CD14-positive monocyte (primary cell): ENCODE measurements at regions not wholly inside any gene's neighbourhood (a gene's known extent, or its start where the extent isn't known, plus 50 kb on each side); places are given as distances from the start of the nearest gene placed in this dataset.
A peak's percentile ranks its signal among the peaks of the same experiment; 100 is the strongest.

ENCODE experiments used
- DNase-seq, 3 donors: peaks; one replicate each; pipeline ENCODE4 v3.0.0-alpha.2; 2011 to 2022
- H2AFZ ChIP-seq: 2 replicates; pipeline ENCODE4 v1.6.0; 2012; ENCODE audit warnings: mild to moderate bottlenecking, low read depth, low read length, inconsistent platforms; ENCODE audit not compliant: insufficient read depth, poor library complexity, severe bottlenecking
- H3K27ac ChIP-seq, 2 donors: 1 replicate in 1 of 2; 2 replicates in 1 of 2; pipeline ENCODE4 v1.5.1; 2012 to 2013; ENCODE audit warnings: low read length in 2 of 2, control low read depth in 1 of 2, inconsistent platforms in 1 of 2, low read depth in 1 of 2, mild to moderate bottlenecking in 1 of 2
- H3K27me3 ChIP-seq, 2 donors: one replicate each; pipeline versions ENCODE4 v1.6.0 to v1.6.1; 2011 to 2013; ENCODE audit warnings: low read length in 2 of 2; ENCODE audit not compliant: control insufficient read depth in 2 of 2, insufficient read depth in 2 of 2
- H3K36me3 ChIP-seq, 2 donors: replicated peaks in 1 of 2; 1 replicate in 1 of 2; 2 replicates in 1 of 2; pipeline versions ENCODE4 v1.5.1 to v1.6.1; 2012 to 2013; ENCODE audit warnings: low read length in 2 of 2, control low read depth in 1 of 2, inconsistent platforms in 1 of 2, mild to moderate bottlenecking in 1 of 2; ENCODE audit not compliant: insufficient read depth in 2 of 2, control insufficient read depth in 1 of 2
- H3K4me1 ChIP-seq, 2 donors: 1 replicate in 1 of 2; 2 replicates in 1 of 2; pipeline versions ENCODE4 v1.5.1 to v1.6.1; 2012 to 2013; ENCODE audit warnings: low read length in 2 of 2, control low read depth in 1 of 2, inconsistent platforms in 1 of 2, mild to moderate bottlenecking in 1 of 2, moderate library complexity in 1 of 2; ENCODE audit not compliant: insufficient read depth in 2 of 2, control insufficient read depth in 1 of 2
- H3K4me2 ChIP-seq: replicated peaks from 2 replicates; pipeline ENCODE3; 2012; ENCODE audit warnings: low read length, moderate library complexity, mild to moderate bottlenecking; ENCODE audit not compliant: poor library complexity, severe bottlenecking; ENCODE audit errors: extremely low read depth
- H3K4me3 ChIP-seq, 3 experiments: fragments of 200-600 bp in 1 of 3; sonication (generic) in 1 of 3; replicated peaks in 1 of 3; 1 replicate in 2 of 3; 2 replicates in 1 of 3; pipeline ENCODE4 v1.5.1; 2011 to 2013; ENCODE audit warnings: low read length in 3 of 3, mild to moderate bottlenecking in 3 of 3, control low read depth in 2 of 3, low read depth in 2 of 3, inconsistent platforms in 1 of 3, moderate library complexity in 1 of 3
- H3K79me2 ChIP-seq: 2 replicates; pipeline ENCODE4 v1.6.0; 2012; ENCODE audit warnings: mild to moderate bottlenecking, control low read depth, inconsistent platforms, low read length, moderate library complexity; ENCODE audit not compliant: insufficient read depth
- H3K9ac ChIP-seq: 2 replicates; pipeline ENCODE4 v1.6.0; 2017; ENCODE audit warnings: low read length, mild to moderate bottlenecking; ENCODE audit not compliant: insufficient read depth, poor library complexity, severe bottlenecking
- H3K9me3 ChIP-seq, 2 donors: replicated peaks in 1 of 2; 1 replicate in 1 of 2; 2 replicates in 1 of 2; pipeline versions ENCODE4 v1.5.1 to v1.6.1; 2012 to 2013; ENCODE audit warnings: low read length in 2 of 2, control low read depth in 1 of 2; ENCODE audit not compliant: control insufficient read depth in 1 of 2, insufficient read depth in 1 of 2
- H4K20me1 ChIP-seq: 2 replicates; pipeline ENCODE4 v1.6.0; 2012; ENCODE audit warnings: mild to moderate bottlenecking, low read length, control low read depth, moderate library complexity; ENCODE audit not compliant: insufficient read depth
- H3K27ac Mint-ChIP-seq, 7 donors: one replicate each; pipeline ENCODE4 v1.8.0; 2020; ENCODE audit warnings: mild to moderate bottlenecking in 7 of 7, mixed read lengths in 7 of 7, moderate library complexity in 6 of 7, inconsistent platforms in 2 of 7
- H3K27me3 Mint-ChIP-seq, 3 donors: one replicate each; pipeline ENCODE4 v1.8.0; 2021 to 2022; ENCODE audit warnings: low read depth in 3 of 3, mild to moderate bottlenecking in 3 of 3, mixed read lengths in 3 of 3, moderate library complexity in 3 of 3, inconsistent platforms in 1 of 3
- H3K36me3 Mint-ChIP-seq, 2 donors: one replicate each; pipeline ENCODE4 v1.8.0; 2020; ENCODE audit warnings: mixed read lengths in 2 of 2, inconsistent platforms in 1 of 2, mild to moderate bottlenecking in 1 of 2
- H3K4me1 Mint-ChIP-seq: one replicate; pipeline ENCODE4 v1.8.0; 2020; ENCODE audit warnings: mild to moderate bottlenecking, mixed read lengths
- H3K4me3 Mint-ChIP-seq, 2 donors: one replicate each; pipeline ENCODE4 v1.8.0; 2020; ENCODE audit warnings: mild to moderate bottlenecking in 2 of 2, mixed read lengths in 2 of 2, moderate library complexity in 1 of 2
- H3K9me3 Mint-ChIP-seq, 7 donors: one replicate each; pipeline ENCODE4 v1.8.0; 2020 to 2022; ENCODE audit warnings: mixed read lengths in 7 of 7, mild to moderate bottlenecking in 6 of 7, moderate library complexity in 6 of 7, inconsistent platforms in 2 of 7
- CTCF ChIP-seq: fragments of 200-600 bp; IDR thresholded peaks from one replicate; pipeline ENCODE4 v1.8.0; 2022; ENCODE audit warnings: antibody characterized with exemption, mild to moderate bottlenecking
- WGBS: methylation state at CpG from one replicate; pipeline ENCODE4 v1.1.5; 2013; ENCODE audit warnings: missing lambda C conversion rate; ENCODE audit not compliant: insufficient coverage; 5-methylcytosine and 5-hydroxymethylcytosine counted together
- intact Hi-C, 2 donors: fragments of 100-400 bp; cut with micrococcal nuclease; formaldehyde crosslinking; loops; one replicate each; pipeline versions ENCODE4 v1.15.0 to v1.15.1; 2023

DNA sequence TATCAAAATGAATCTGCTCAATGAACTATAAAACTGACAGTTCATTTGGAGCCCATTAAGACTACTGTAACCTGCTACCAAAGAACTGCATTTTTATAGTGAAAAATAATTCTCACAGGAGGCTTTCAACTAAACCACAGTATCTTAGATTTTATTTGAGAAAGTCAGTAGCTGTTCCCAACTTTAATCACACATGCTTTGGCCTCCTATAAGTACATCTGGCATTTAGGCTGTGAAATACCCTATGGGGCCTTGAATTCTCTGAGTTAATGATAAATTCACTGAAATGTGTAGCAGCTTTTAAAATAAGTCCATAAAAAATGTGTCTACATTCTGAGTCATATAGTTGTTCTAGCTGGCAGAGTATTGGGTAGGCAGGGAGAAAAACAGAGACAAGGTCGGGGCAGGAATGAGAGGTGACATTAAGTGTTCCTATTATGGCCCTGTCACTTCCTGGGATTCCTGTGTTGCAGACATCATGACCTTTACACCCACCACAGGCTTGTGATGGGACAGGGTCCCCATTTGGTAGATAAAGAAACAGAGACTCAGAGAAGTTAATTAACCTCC lies 588.8 kb downstream of the REEP3 start:
- Histone ChIP-seq H3K79me2 (no peaks in the 10 kb centered on the region), H3K4me2 (no peak overlapping the region), H3K27me3 (no peaks in the 10 kb centered on the region), H4K20me1 (no peaks in the 10 kb centered on the region), H2AFZ (no peak overlapping the region), H3K9me3 (no peaks in the 10 kb centered on the region), H3K36me3 (no peaks in the 10 kb centered on the region), H3K9ac (no peak overlapping the region), H3K4me1 (no peaks in the 10 kb centered on the region), H3K4me3 (no peak overlapping the region), H3K27ac (no peak overlapping the region)
- no CpG with 5 or more reads among the region's 1 CpG for WGBS
- peaks cover 0 to 6% (median 0%) of the 10 kb centered on the region in 3 donors for H3K27me3 Mint-ChIP-seq
- intact Hi-C loops = no loop called here
- no peak for TF ChIP-seq CTCF
- H3K27ac Mint-ChIP-seq = no peak overlapping the region
- H3K4me3 Mint-ChIP-seq = no peak overlapping the region
- H3K36me3 Mint-ChIP-seq = no peaks in the 10 kb centered on the region
- no peak for DNase-seq
- H3K4me1 Mint-ChIP-seq = peaks cover 8% of the 10 kb centered on the region
- H3K9me3 Mint-ChIP-seq = no peaks in the 10 kb centered on the region

- TF ChIP-seq CTCF = no peak
Observed at GRCh38 chr10:64112701-64113355, 591.6 kb downstream of the REEP3 start.

More at GRCh38 chr10:64112701-64113355, 591.6 kb downstream of the REEP3 start:
- H3K4me2 ChIP-seq = peak overlapping the region; percentile 67
- Mint-ChIP-seq H3K9me3 (no peaks in the 10 kb centered on the region), H3K4me1 (peaks cover 8% of the 10 kb centered on the region), H3K36me3 (no peaks in the 10 kb centered on the region), H3K27ac (peak overlapping the region in 2 of 7 donors; percentile 55 to 66), H3K4me3 (peak overlapping the region; percentile 51 to 87), H3K27me3 (peaks cover 0 to 6% (median 0%) of the 10 kb centered on the region in 3 donors)
- no peaks in the 10 kb centered on the region for H3K27me3 ChIP-seq
- peak overlapping the region; percentile 77 for H2AFZ ChIP-seq
- H3K9me3 ChIP-seq = no peaks in the 10 kb centered on the region
- no peaks in the 10 kb centered on the region for H3K4me1 ChIP-seq
- intact Hi-C loops = no loop called here
- DNase-seq = peak in 1 of 3 donors; percentile 6
- 40% methylated on average over 1 of the region's 2 CpGs for WGBS
- H3K27ac ChIP-seq = peak overlapping the region in 1 of 2 donors; percentile 54
- no peaks in the 10 kb centered on the region for H3K79me2 ChIP-seq
- H4K20me1 ChIP-seq = no peaks in the 10 kb centered on the region
- H3K9ac ChIP-seq = peak overlapping the region; percentile 49
- peak overlapping the region; percentile 21 to 67 (median 61) for H3K4me3 ChIP-seq
- H3K36me3 ChIP-seq = no peaks in the 10 kb centered on the region
